GM12873 (cell line): ENCODE measurements at regions not wholly inside any gene's neighbourhood (a gene's known extent, or its start where the extent isn't known, plus 50 kb on each side); places are given as distances from the start of the nearest gene placed in this dataset.

Experiments
- TF ChIP-seq, protein P1 (sequence below): IDR thresholded peaks from 2 replicates; pipeline ENCODE4 v1.5.1; 2012; ENCODE audit warnings: low read depth, mild to moderate bottlenecking, moderate library complexity, low read length, control low read depth; ENCODE audit not compliant: insufficient read depth; ENCODE audit errors: missing control alignments

DNA sequence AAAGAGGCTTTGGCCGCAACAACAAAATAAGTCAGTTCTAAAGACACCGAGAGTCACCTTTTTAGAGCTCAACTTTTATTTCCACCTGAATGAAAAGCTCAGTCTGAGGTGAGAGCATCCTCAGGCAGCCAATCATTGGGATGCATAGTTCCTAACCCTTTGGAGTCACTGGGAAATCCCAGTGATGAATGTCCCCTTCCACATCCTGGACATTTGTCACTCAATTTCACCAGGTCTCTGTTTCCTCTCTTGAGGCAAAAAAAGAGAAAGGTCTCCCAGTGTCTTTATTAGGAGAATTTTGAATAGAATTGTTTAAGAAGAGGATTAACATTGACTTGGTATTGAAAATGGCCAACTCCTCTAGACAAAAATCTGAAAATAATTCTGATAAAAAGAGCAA is 137.5 kb upstream of the SPRED1 start:
- TF ChIP-seq, protein P1, sequence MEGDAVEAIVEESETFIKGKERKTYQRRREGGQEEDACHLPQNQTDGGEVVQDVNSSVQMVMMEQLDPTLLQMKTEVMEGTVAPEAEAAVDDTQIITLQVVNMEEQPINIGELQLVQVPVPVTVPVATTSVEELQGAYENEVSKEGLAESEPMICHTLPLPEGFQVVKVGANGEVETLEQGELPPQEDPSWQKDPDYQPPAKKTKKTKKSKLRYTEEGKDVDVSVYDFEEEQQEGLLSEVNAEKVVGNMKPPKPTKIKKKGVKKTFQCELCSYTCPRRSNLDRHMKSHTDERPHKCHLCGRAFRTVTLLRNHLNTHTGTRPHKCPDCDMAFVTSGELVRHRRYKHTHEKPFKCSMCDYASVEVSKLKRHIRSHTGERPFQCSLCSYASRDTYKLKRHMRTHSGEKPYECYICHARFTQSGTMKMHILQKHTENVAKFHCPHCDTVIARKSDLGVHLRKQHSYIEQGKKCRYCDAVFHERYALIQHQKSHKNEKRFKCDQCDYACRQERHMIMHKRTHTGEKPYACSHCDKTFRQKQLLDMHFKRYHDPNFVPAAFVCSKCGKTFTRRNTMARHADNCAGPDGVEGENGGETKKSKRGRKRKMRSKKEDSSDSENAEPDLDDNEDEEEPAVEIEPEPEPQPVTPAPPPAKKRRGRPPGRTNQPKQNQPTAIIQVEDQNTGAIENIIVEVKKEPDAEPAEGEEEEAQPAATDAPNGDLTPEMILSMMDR, result no peak

DNA sequence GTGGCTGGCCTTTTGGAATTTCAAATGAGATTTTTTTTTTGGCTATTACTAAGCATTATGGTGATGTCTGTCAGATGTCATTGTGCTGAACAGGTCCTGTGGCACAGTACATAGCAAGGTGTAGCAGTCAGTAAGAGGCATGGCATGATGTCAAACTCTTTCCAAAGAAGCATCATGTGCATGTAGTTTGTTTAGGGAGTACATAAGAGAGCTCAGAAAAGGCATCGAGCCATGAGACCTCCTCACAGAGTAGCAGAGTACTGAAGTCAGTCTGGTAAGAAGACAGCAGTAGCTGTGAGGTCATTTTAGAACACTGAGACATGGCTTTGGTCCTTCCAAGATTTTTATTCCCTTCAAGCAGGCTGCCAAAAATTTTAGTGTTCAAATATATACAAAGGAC is 134.9 kb upstream of the SPRED1 start:
- TF ChIP-seq, protein P1, result no peak

DNA sequence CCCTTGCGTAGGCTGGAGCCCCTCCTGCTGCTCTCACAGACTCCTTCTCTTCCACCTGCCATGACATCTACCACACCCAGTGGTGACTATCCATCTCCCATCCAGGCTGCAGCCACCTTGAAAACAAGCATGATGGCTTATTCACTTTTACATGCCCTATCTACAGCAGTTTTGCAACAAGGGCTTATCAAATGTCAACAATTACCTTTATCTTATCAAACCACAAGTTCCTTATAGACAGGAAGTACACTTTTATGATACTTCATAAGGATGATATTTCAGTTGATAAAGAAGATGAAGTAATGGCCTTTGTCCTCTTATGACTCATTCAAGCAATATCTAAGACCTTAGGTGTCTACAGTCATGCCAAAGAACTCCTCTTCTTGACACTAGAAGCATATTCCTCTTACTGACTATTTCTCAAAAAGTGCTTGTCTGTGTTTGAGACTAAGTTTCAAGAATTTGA is 125.3 kb upstream of the SPRED1 start:
- TF ChIP-seq, protein P1, result no peak

DNA sequence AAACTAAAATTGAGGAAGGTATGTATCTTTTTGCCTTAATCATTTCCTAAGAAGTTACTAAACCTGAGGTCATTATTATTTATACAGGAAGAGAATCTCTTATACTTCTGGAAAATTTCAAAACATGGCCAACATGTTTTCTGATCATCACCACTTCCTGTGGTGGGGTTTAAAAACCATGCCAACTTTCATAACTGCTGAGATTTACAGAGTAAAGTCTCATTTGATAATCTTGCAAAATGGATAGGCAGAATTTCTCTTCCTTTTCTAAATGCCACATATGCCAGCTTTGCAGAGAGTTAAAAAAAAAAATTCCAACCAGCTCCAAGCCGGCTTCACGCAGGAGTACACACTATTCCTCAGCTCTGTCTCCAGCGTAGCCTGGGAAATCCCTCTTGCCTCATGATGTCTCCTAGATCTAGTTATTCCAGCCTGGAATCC is 124.3 kb upstream of the SPRED1 start:
- TF ChIP-seq, protein P1, result no peak

DNA sequence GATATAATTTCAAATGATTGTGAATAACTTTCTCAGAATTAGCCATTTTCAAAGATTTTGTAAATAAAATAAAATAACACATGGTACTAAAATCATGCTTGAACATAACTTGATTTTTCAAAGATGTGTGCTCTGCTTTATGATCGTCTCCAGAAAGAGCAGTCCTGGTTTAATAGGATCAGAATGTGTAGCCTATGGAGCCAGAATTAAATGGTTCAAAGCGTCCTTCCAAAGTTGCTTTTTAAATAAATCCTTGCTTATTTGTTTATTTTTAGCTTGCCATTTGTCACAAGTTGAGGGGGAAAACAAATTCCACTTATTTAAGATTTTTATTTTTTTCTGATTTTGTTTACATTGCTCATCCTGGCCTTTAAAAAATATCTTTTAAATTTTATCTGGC is 123.7 kb upstream of the SPRED1 start:
- TF ChIP-seq, protein P1, result no peak

DNA sequence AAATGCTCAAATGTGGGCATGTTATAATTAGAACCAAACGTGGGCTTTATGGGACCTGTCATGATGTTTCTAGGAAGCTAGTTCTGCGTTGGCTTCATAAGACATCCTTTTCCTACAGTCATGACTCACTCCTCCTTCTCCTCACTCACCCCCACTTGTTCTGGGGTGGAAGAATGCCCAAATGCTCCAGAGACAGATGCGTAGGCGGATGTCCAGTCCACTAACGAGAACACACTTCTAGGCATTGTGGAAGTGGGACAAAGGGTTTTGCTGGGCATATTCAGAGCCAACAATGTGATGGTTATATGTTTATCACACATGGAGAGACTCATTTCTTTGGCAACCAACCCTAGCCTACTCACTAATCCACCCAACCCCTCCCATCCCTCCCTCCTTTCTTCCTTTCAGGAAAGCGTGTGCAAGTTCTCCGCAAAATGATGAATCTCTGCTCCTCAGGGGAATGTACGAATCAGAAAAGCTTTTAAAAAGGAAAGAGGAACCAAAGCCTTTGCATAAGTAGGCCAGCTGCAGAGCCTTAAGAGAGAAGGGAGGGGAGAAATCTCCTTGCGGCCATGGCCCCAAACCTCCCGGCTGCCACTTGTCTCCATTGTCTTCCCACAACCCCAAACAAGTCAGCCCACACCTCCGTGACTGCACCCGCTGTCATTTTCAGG is 123.0 kb upstream of the SPRED1 start:
- TF ChIP-seq, protein P1, result no peak

DNA sequence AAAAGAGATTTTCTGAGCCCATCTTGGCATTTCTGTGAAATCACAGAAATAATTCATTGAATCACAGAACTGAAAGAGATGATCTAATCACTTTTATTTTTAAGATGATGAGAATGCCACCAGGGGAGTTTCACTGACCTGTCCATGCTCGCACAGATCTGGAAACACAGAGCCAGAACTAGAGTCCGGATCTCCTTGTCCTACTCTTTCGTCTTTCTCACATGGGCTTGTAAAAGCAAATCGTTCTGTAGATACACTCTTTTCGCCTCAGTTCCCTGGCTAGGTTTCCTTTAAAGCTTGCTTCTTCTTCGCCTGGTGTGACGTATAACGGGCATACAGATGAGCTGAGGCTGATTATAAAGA is 122.5 kb upstream of the SPRED1 start:
- TF ChIP-seq, protein P1, result no peak
